GM23338 (cell line): ENCODE measurements at regions not wholly inside any gene's neighbourhood (a gene's known extent, or its start where the extent isn't known, plus 50 kb on each side); places are given as distances from the start of the nearest gene placed in this dataset.

Experiments used
- ATAC-seq: fragments of 200-7000 bp; cut with Tn5 transposase; 3 replicates; pipeline ENCODE4 v1.9.1; 2020
- DNase-seq: peaks from one replicate; pipeline ENCODE4 v3.0.0-alpha.2; 2015; ENCODE audit warnings: low spot score
- H2AFZ ChIP-seq: fragments of 200-600 bp; sonication (generic); 2 replicates; pipeline ENCODE4 v1.8.0; 2016; ENCODE audit warnings: antibody characterized with exemption, mild to moderate bottlenecking, moderate library complexity
- H3F3A ChIP-seq: fragments of 200-600 bp; sonication (generic); replicated peaks from 2 replicates; pipeline ENCODE4 v1.8.0; 2017; ENCODE audit warnings: antibody characterized with exemption, mixed run types, low read depth
- H3K27ac ChIP-seq: fragments of 200-600 bp; sonication (generic); 2 replicates; pipeline ENCODE4 v1.6.1; 2016; ENCODE audit warnings: low read depth
- H3K27me3 ChIP-seq: fragments of 200-600 bp; sonication (generic); 2 replicates; pipeline ENCODE4 v1.8.0; 2016; ENCODE audit warnings: mild to moderate bottlenecking, mixed run types, moderate library complexity; ENCODE audit not compliant: insufficient read depth
- H3K36me3 ChIP-seq: fragments of 200-600 bp; sonication (generic); 2 replicates; pipeline ENCODE4 v1.8.0; 2016; ENCODE audit warnings: mild to moderate bottlenecking; ENCODE audit not compliant: insufficient read depth
- H3K4me1 ChIP-seq: fragments of 200-600 bp; sonication (generic); 2 replicates; pipeline ENCODE4 v1.8.0; 2016; ENCODE audit warnings: mild to moderate bottlenecking, moderate library complexity; ENCODE audit not compliant: insufficient read depth
- H3K4me2 ChIP-seq: fragments of 200-600 bp; sonication (generic); 2 replicates; pipeline ENCODE4 v1.7.1; 2017; ENCODE audit warnings: mixed run types
- H3K4me3 ChIP-seq: fragments of 200-600 bp; sonication (generic); 2 replicates; pipeline ENCODE4 v1.6.1; 2016; ENCODE audit warnings: mixed run types
- H3K79me2 ChIP-seq: fragments of 200-600 bp; sonication (generic); replicated peaks from 2 replicates; pipeline ENCODE4 v1.8.0; 2017; ENCODE audit warnings: mild to moderate bottlenecking; ENCODE audit not compliant: insufficient read depth
- H3K9me2 ChIP-seq: fragments of 200-600 bp; sonication (generic); 2 replicates; pipeline ENCODE4 v1.8.0; 2017; ENCODE audit not compliant: insufficient read depth
- H4K20me1 ChIP-seq: fragments of 200-600 bp; sonication (generic); replicated peaks from 2 replicates; pipeline ENCODE4 v1.8.0; 2017; ENCODE audit warnings: mild to moderate bottlenecking; ENCODE audit not compliant: insufficient read depth
- H3K27ac Mint-ChIP-seq: 2 replicates; pipeline ENCODE4 v1.8.0; 2020; ENCODE audit warnings: inconsistent platforms, mild to moderate bottlenecking, moderate library complexity, mixed read lengths
- H3K27me3 Mint-ChIP-seq: 3 replicates; pipeline ENCODE4 v1.8.0; 2022; ENCODE audit warnings: low read depth, mild to moderate bottlenecking, moderate library complexity, mixed read lengths, inconsistent platforms; ENCODE audit not compliant: insufficient read depth, poor library complexity
- H3K36me3 Mint-ChIP-seq: 3 replicates; pipeline ENCODE4 v1.8.0; 2021; ENCODE audit warnings: low read depth, mild to moderate bottlenecking, inconsistent platforms, moderate library complexity, mixed read lengths
- H3K4me1 Mint-ChIP-seq: 3 replicates; pipeline ENCODE4 v1.8.0; 2020; ENCODE audit warnings: mild to moderate bottlenecking, inconsistent platforms, mixed read lengths
- H3K4me3 Mint-ChIP-seq: 3 replicates; pipeline ENCODE4 v1.8.0; 2021; ENCODE audit warnings: moderate library complexity, mild to moderate bottlenecking, inconsistent platforms, mixed read lengths
- H3K9me3 Mint-ChIP-seq: 3 replicates; pipeline ENCODE4 v1.8.0; 2020; ENCODE audit warnings: moderate library complexity, mild to moderate bottlenecking, inconsistent platforms, mixed read lengths
- CREB1 ChIP-seq: fragments of 250-450 bp; sonication (Bioruptor Pico); IDR thresholded peaks from 2 replicates; pipeline ENCODE4 v1.5.0; 2020; ENCODE audit warnings: low read depth, mild to moderate bottlenecking, moderate library complexity
- CTCF ChIP-seq, 2 experiments: fragments of 200-600 bp in 1 of 2; sonication (generic) in 1 of 2; conservative IDR thresholded peaks; 2 replicates each; pipeline versions ENCODE4 v1.5.1 to v1.6.1; 2016 to 2017; ENCODE audit warnings: antibody characterized with exemption in 2 of 2, low read depth in 2 of 2, mild to moderate bottlenecking in 2 of 2, moderate library complexity in 1 of 2
- EZH2 ChIP-seq: fragments of 200-600 bp; sonication (generic); IDR thresholded peaks from one replicate; pipeline ENCODE4 v1.8.0; 2017; ENCODE audit warnings: antibody characterized with exemption, mild to moderate bottlenecking, low read depth; ENCODE audit not compliant: unreplicated experiment
- EZH2phosphoT487 ChIP-seq: fragments of 200-600 bp; sonication (generic); IDR thresholded peaks from one replicate; pipeline ENCODE4 v1.8.1; 2018; ENCODE audit warnings: antibody characterized with exemption; ENCODE audit not compliant: unreplicated experiment
- JUNB ChIP-seq: IDR thresholded peaks from one replicate; pipeline ENCODE4 v1.6.1; 2016; ENCODE audit warnings: antibody characterized with exemption; ENCODE audit not compliant: unreplicated experiment
- REST ChIP-seq: IDR thresholded peaks from one replicate; pipeline ENCODE4 v1.6.1; 2018; ENCODE audit warnings: antibody characterized with exemption; ENCODE audit not compliant: unreplicated experiment
- STAT1 ChIP-seq: IDR thresholded peaks from one replicate; pipeline ENCODE4 v1.6.1; 2016; ENCODE audit warnings: antibody characterized with exemption; ENCODE audit not compliant: unreplicated experiment
- ZNF331 ChIP-seq: fragments of 250-450 bp; sonication (Bioruptor Pico); IDR thresholded peaks from 2 replicates; pipeline ENCODE4 v1.5.0; 2020; ENCODE audit warnings: low read depth, mild to moderate bottlenecking, moderate library complexity

GRCh38 chr6:22794844-22795243 is 225.5 kb downstream of the HDGFL1 start (continued):
- no peak for TF ChIP-seq REST
- TF ChIP-seq EZH2 = no peak
- TF ChIP-seq STAT1 = no peak
- no peak for TF ChIP-seq EZH2phosphoT487
- no peak for TF ChIP-seq CREB1 (CRISPR knock-in tag)

GRCh38 chr6:22800451-22800850 is 231.1 kb downstream of the HDGFL1 start:
- Mint-ChIP-seq H3K36me3 (peaks cover 3% of the 10 kb centered on the region; the same call in 1 of the 3 replicates), H3K27ac (no peak overlapping the region), H3K4me1 (no peaks in the 10 kb centered on the region), H3K27me3 (no peaks in the 10 kb centered on the region), H3K9me3 (peaks cover 3% of the 10 kb centered on the region; the same call in 2 of the 3 replicates), H3K4me3 (no peak overlapping the region)
- no peak overlapping the region for H2AFZ ChIP-seq
- TF ChIP-seq JUNB (no peak), ZNF331 (CRISPR knock-in tag) (no peak), EZH2phosphoT487 (no peak), CTCF (conservative IDR thresholded peaks at IDR 0.05; ENCODE audit: low read depth in 2 of 2) (no peak), EZH2 (no peak)
- no peaks in the 10 kb centered on the region for H3K4me1 ChIP-seq
- no peak overlapping the region for H3K4me3 ChIP-seq
- H3F3A ChIP-seq = no peaks in the 10 kb centered on the region
- H3K27me3 ChIP-seq = no peaks in the 10 kb centered on the region
- no peak overlapping the region for H3K27ac ChIP-seq
- no peak overlapping the region for H3K4me2 ChIP-seq
- no peak for ATAC-seq
- no peaks in the 10 kb centered on the region for H3K36me3 ChIP-seq
- H3K9me2 ChIP-seq = peaks cover 19% of the 10 kb centered on the region
- no peak for DNase-seq
- H3K79me2 ChIP-seq = no peaks in the 10 kb centered on the region
- H4K20me1 ChIP-seq = no peaks in the 10 kb centered on the region

GRCh38 chr6:22801831-22802230 is 232.5 kb downstream of the HDGFL1 start:
- no peaks in the 10 kb centered on the region for H3K9me3 Mint-ChIP-seq
- H3K9me2 ChIP-seq = peaks cover 19% of the 10 kb centered on the region
- H3K4me1 Mint-ChIP-seq = no peaks in the 10 kb centered on the region; the same call in 1 of the 3 replicates
- no peaks in the 10 kb centered on the region for H3K27me3 Mint-ChIP-seq
- no peaks in the 10 kb centered on the region for H3K36me3 ChIP-seq
- H3K4me3 Mint-ChIP-seq = no peak overlapping the region
- H2AFZ ChIP-seq = no peak overlapping the region
- H3K27me3 ChIP-seq = no peaks in the 10 kb centered on the region
- no peak overlapping the region for H3K4me2 ChIP-seq
- no peaks in the 10 kb centered on the region for H3F3A ChIP-seq
- no peaks in the 10 kb centered on the region for H3K36me3 Mint-ChIP-seq
- no peaks in the 10 kb centered on the region for H3K79me2 ChIP-seq
- ATAC-seq (no peak), DNase-seq (no peak)
- TF ChIP-seq ZNF331 (CRISPR knock-in tag) = no peak
- no peak for TF ChIP-seq EZH2
- H3K27ac Mint-ChIP-seq = no peak overlapping the region
- H3K4me3 ChIP-seq = no peak overlapping the region
- H3K4me1 ChIP-seq = no peaks in the 10 kb centered on the region
- no peak overlapping the region for H3K27ac ChIP-seq
- no peaks in the 10 kb centered on the region for H4K20me1 ChIP-seq
